GM10266 (cell line): ENCODE measurements at regions not wholly inside any gene's neighbourhood (a gene's known extent, or its start where the extent isn't known, plus 50 kb on each side); places are given as distances from the start of the nearest gene placed in this dataset.
"Not testable (repeated sequence)": the region's sequence is repeated elsewhere in the genome, so short reads cannot be mapped to it uniquely, and the experiment has no call there.

Source experiments
- DNase-seq: peaks from one replicate; pipeline ENCODE4 v3.0.0; 2012; ENCODE audit errors: extremely low spot score
- TF ChIP-seq, protein P1 (sequence below): IDR thresholded peaks from 2 replicates; pipeline ENCODE4 v1.5.1; 2012; ENCODE audit warnings: mild to moderate bottlenecking, low read depth; ENCODE audit not compliant: control insufficient read depth, insufficient read depth; ENCODE audit errors: missing control alignments

DNA sequence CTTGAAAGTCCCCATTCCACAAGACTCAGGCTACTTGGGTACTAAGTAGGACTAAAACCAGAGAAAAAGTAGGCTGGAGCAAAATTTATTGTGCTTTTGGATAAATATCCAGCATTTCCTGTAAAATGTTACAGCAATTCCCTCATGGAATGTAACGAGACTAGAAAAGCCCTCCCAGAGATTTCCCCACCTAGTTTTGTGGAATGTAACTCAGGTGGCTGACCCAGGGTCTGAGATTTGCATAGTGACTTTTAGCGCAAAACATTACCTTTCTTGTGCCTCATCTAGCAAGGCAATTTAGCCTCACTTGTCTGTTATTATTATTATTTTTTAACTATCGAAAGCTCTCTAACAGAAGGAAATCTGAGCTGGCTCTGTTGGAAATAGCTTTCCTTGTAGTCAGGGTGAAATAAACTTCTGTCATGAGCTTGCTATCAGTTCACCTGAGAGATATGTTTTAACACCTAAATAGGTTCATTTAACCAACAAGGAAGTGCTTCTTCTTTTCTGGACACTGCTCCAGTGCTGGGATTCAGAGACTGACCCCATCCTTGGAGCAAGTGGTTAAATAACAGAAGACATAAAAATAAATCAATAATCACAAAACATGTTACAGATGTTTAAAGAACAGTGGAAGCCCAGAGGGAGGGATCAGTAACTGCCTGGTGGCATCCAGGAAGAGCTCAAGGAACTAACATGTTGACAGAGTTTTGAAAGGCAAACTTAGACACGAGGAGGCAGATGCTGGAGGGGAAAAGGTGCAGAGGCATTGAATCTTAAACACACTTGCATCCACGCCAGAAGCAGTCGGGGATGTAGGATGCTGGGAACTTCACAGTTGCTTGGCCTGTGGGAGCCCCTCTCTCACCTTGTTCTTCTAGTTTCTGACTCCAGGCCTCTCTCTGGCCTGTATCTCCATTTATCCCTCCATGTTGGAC, 68.3 kb upstream of the RHOU start:
- TF ChIP-seq, protein P1, sequence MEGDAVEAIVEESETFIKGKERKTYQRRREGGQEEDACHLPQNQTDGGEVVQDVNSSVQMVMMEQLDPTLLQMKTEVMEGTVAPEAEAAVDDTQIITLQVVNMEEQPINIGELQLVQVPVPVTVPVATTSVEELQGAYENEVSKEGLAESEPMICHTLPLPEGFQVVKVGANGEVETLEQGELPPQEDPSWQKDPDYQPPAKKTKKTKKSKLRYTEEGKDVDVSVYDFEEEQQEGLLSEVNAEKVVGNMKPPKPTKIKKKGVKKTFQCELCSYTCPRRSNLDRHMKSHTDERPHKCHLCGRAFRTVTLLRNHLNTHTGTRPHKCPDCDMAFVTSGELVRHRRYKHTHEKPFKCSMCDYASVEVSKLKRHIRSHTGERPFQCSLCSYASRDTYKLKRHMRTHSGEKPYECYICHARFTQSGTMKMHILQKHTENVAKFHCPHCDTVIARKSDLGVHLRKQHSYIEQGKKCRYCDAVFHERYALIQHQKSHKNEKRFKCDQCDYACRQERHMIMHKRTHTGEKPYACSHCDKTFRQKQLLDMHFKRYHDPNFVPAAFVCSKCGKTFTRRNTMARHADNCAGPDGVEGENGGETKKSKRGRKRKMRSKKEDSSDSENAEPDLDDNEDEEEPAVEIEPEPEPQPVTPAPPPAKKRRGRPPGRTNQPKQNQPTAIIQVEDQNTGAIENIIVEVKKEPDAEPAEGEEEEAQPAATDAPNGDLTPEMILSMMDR = no peak
- DNase-seq = no peak

GRCh38 chr1:228668553-228669241, 66.6 kb upstream of the RHOU start:
- DNase-seq = no peak
- TF ChIP-seq, protein P1 = no peak

GRCh38 chr1:228669242-228669585, 66.1 kb upstream of the RHOU start:
- no peak for DNase-seq
- TF ChIP-seq, protein P1 = no peak

DNA sequence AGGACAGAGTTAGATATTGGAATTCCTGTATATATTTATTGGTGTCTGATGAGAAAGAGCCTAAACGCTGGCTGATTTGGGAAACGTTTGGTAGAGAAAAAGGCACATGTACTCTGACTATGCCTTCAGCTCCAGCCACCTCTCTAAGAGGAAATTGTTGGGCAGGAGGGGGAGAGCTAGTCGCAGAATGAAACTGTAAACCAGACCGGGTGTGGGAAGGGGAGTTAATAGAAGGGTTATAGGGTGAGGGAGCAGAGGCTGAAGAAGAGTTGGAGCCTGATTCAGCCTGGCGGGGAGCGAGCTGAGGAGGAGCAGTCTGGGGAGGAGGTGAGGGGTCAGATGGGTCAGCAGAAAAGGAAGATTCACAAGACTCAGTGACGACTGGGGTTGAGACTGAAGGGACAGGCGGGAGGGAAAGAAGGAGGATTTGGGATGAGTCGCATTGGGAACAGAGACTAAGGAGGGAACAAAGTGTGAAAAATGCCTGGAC, 54.2 kb upstream of the RHOU start:
- DNase-seq = not testable (repeated sequence)

DNA sequence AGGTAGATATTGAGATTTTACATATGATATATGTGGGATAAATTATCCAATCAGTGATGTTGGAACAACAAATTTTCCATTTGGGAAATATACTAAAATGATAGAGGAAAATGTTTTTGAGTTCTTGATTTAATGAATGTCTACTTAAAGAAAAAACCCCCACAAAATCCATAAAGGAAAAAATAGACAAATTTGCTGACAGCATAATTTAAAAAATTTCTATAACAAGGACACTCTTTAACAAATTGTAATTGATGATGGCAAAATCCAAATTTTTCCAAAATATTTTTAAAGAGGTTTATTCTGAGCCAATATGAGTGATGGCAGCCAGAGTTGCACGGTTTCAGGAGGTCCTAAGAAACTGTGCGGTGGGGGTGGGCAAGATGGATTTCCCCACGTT, 51.9 kb upstream of the RHOU start:
- TF ChIP-seq, protein P1 = no peak
- DNase-seq = no peak

GRCh38 chr1:228684607-228685006, 50.7 kb upstream of the RHOU start:
- TF ChIP-seq, protein P1 = no peak

DNA sequence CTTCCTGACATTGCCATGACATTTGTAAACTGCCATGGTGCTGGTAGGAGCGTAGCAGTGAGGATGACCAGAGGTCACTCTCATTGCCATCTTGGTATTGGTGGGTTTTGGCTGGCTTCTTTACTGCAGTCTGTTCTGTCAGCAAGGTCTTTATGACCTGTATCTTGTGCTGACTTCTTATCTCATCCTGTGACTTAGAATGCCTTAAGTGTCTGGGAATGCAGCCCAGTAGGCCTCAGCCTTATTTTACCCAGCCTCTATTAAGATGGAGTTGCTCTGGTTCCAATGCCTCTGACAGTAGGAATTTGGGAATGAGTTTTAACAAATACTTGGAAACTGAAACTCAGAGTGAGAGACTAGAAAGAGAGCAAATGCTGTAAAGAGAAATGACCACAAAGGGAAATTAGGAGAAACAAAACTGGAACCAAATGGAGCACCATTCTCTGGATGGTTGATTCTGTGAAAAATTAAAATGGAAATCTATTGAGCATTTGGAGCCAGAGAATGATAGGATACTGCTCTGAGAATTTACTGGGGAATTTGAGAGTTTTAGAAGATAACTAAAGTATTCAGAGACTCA, 50.1 kb upstream of the RHOU start:
- TF ChIP-seq, protein P1 = no peak
- no peak for DNase-seq

More at GRCh38 chr1:228684607-228685006, 50.7 kb upstream of the RHOU start:
- no peak for DNase-seq
